Ectodermal cell (in vitro differentiated cells): ENCODE measurements at regions not wholly inside any gene's neighbourhood (a gene's known extent, or its start where the extent isn't known, plus 50 kb on each side); places are given as distances from the start of the nearest gene placed in this dataset.

ENCODE experiments used
- H3K27ac ChIP-seq: 2 replicates; pipeline ENCODE4 v1.7.0; 2013; ENCODE audit warnings: mild to moderate bottlenecking, low read depth, low read length; ENCODE audit not compliant: insufficient read depth, poor library complexity, severe bottlenecking
- H3K27me3 ChIP-seq: 2 replicates; pipeline ENCODE4 v1.7.0; 2013; ENCODE audit warnings: mild to moderate bottlenecking, low read length; ENCODE audit not compliant: insufficient read depth, control insufficient read depth, poor library complexity, severe bottlenecking
- H3K36me3 ChIP-seq: one replicate; pipeline ENCODE4 v1.7.0; 2013; ENCODE audit warnings: low read length; ENCODE audit not compliant: control insufficient read depth, insufficient read depth
- H3K4me1 ChIP-seq: one replicate; pipeline ENCODE4 v1.7.0; 2013; ENCODE audit warnings: low read length; ENCODE audit not compliant: control insufficient read depth, insufficient read depth
- H3K4me3 ChIP-seq: 2 replicates; pipeline ENCODE4 v1.7.0; 2013; ENCODE audit warnings: low read depth, low read length, control low read depth; ENCODE audit not compliant: insufficient read depth
- H3K9me3 ChIP-seq: 2 replicates; pipeline ENCODE4 v1.7.0; 2013; ENCODE audit warnings: mild to moderate bottlenecking, low read length, moderate library complexity; ENCODE audit not compliant: control insufficient read depth
- WGBS, 2 experiments: methylation state at CpG; one replicate each; pipeline ENCODE4 v1.1.7; 2013; ENCODE audit warnings: missing lambda C conversion rate in 2 of 2; 5-methylcytosine and 5-hydroxymethylcytosine counted together

DNA sequence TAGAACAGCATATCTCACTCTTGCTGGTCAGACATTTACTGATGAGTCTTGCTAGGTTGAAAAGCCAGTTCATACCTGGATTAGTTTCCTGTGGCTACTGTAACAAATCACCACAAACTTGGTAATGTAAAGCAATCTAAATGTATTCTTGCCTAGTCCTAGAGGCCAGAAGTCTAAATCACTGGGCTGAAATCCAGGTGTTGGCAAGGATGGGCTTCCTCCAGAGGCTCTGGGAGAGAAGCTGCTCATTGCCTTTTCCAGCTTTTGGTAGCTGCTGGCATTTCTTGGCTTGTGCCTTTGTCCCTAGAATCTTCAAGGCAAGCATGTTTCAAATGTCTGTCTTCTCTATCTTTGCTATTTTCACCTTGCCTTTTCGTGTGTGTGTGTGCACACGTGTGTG lies 62.3 kb upstream of the MAP4K3 start:
- no peaks in the 10 kb centered on the region for H3K9me3 ChIP-seq
- no peaks in the 10 kb centered on the region for H3K36me3 ChIP-seq
- H3K27ac ChIP-seq: no peak overlapping the region
- no peaks in the 10 kb centered on the region for H3K27me3 ChIP-seq
- no peaks in the 10 kb centered on the region for H3K4me1 ChIP-seq
- H3K4me3 ChIP-seq: no peak overlapping the region
- 95% methylated on average over 2 of the region's 2 CpGs for WGBS, 2 experiments

DNA sequence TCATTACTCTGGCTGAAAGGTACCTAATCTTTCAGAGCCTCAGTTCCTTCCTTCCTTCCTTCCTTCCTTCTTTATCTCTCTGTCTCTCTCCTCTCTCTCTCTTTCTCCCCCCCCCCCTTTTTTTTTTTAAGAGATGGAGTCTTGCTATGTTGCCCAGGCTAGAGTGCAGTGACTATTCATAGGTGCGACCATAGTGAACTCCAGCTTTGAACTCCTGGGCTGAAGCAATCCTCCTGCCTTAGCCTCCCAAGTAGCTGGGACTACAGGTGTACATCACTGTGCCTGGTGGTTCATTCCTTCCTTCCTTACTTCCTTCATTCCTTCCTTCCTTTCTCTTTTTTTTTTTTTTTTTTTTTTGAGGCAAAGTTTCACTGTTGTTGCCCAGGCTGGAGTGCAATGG lies 64.3 kb upstream of the MAP4K3 start:
- Histone ChIP-seq H3K27ac (no peak overlapping the region), H3K27me3 (no peaks in the 10 kb centered on the region), H3K4me1 (no peaks in the 10 kb centered on the region), H3K9me3 (no peaks in the 10 kb centered on the region), H3K4me3 (no peak overlapping the region), H3K36me3 (no peaks in the 10 kb centered on the region)
- 94% methylated on average over 1 of the region's 1 CpG for WGBS, 2 experiments

DNA sequence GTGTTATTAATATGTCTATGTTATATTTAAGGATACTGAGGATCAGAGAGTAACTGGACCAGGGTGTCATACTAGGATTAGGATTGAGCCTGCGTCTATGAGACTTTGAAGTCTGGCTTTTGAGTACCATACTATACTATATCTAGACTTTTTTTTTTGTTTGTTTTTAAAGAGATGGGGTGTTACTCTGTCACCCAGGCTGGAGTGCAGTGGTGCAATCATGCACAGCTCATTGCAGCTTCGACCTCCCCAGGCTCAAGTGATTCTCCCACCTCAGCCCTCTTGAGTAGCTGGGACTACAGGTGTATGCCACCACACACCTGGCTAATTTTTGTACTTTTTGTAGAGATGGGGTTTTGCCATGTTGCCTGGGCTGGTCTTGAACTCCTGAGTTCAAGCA lies 66.2 kb upstream of the MAP4K3 start:
- Histone ChIP-seq H3K27ac (no peak overlapping the region), H3K4me3 (no peak overlapping the region), H3K9me3 (no peaks in the 10 kb centered on the region), H3K4me1 (no peaks in the 10 kb centered on the region), H3K36me3 (no peaks in the 10 kb centered on the region), H3K27me3 (no peaks in the 10 kb centered on the region)
- 90 to 100% methylated on average over 1 of the region's 2 CpGs for WGBS, 2 experiments

DNA sequence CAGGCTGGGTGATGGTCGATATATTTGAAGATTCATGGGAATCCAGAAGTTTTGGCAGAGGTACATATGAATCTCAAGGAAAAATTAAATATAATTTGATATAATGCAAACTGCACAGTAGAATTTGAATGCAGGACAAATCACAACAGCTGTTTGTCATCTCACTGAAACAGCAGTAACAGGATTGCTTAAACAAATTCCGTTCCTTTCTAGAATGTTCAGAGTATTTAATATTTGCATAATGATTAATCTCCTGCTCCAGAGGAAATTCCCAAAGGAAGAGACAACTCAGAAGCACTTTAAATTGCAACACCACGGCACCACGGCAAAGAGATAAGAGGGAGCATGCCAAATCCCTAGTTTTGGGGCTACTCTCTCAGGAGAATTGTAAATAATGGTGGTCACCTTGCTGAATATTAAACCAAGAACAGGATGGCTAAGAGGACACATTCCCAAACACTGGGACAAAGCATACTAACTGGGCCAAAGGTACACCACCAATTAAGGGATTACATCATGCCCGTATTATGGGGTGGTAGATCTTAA lies 67.8 kb upstream of the MAP4K3 start:
- no peaks in the 10 kb centered on the region for H3K36me3 ChIP-seq
- 90 to 96% methylated on average over 4 of the region's 5 CpGs for WGBS, 2 experiments
- H3K27me3 ChIP-seq: no peaks in the 10 kb centered on the region
- H3K4me3 ChIP-seq: no peak overlapping the region
- H3K4me1 ChIP-seq: no peaks in the 10 kb centered on the region
- H3K9me3 ChIP-seq: no peaks in the 10 kb centered on the region
- H3K27ac ChIP-seq: no peak overlapping the region

DNA sequence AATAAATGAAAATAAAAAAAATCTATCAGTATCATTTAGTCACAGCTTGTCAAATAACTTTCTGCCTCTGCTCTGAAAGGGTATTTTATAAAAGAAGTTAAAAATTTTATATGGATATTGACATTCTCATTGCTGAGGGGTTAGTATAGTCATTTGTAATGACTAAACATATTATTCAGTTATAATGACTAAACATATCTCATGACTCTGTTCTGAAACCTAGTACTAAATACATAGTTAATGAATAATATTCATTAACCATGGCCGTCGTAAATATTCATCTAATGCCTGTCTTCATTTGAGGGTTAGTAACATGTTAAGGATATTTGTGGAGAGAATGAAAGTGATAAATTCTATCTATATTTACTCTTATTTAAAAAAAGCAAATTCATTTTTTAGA lies 69.1 kb upstream of the MAP4K3 start:
- H3K4me3 ChIP-seq: no peak overlapping the region
- WGBS, 2 experiments: no CpG with 5 or more reads among the region's 2 CpGs
- H3K9me3 ChIP-seq: no peaks in the 10 kb centered on the region
- no peaks in the 10 kb centered on the region for H3K4me1 ChIP-seq
- no peak overlapping the region for H3K27ac ChIP-seq
- H3K27me3 ChIP-seq: no peaks in the 10 kb centered on the region
- H3K36me3 ChIP-seq: no peaks in the 10 kb centered on the region

DNA sequence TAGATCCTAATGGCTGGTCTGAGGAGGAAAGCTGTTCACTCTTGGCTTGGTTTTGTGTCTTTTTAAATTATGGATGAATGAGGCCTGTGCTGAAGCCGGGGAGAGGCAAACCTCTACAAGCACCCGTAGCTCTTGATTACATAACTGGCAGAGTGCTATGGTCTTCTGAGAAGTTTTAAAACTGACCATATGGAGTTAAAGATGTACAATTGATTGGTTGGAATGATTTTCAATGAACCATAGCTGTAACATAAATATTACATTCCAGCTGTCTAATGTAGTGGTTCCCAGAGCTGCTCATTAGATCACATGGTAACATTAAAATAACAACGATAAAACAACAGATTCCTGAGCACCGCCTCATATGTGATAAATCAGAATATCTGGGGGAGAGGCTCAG lies 71.1 kb upstream of the MAP4K3 start:
- Histone ChIP-seq H3K4me3 (no peak overlapping the region), H3K36me3 (no peaks in the 10 kb centered on the region), H3K9me3 (no peaks in the 10 kb centered on the region), H3K27me3 (no peaks in the 10 kb centered on the region), H3K4me1 (peaks cover 4% of the 10 kb centered on the region), H3K27ac (no peak overlapping the region)
- WGBS, 2 experiments: 94 to 97% methylated on average over 4 of the region's 4 CpGs

DNA sequence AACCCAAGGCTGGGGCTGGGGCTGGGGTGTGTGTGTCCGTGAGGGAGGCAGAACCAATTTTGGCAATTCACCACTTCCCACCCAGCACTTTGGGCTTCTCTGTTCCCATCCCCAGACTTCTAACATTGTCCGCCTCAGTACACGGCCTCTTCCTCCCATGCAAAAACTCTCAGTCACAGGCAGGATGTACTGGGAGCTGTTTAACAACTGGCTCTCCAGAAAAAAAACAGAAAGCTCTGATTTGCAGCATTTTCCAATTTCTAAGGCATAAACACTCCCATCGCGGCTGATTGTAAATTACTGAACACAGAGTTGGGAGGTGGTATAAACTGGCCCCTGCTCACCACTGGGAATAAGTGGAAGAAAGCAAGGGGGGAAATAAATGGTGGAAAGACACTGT lies 73.1 kb upstream of the MAP4K3 start:
- no peak overlapping the region for H3K4me3 ChIP-seq
- whole genome bisulfite sequencing, 2 experiments: 93 to 94% methylated on average over 5 of the region's 5 CpGs
- no peaks in the 10 kb centered on the region for H3K27me3 ChIP-seq
- no peak overlapping the region for H3K27ac ChIP-seq
- no peaks in the 10 kb centered on the region for H3K36me3 ChIP-seq
- peaks cover 4% of the 10 kb centered on the region for H3K4me1 ChIP-seq
- H3K9me3 ChIP-seq: no peaks in the 10 kb centered on the region

DNA sequence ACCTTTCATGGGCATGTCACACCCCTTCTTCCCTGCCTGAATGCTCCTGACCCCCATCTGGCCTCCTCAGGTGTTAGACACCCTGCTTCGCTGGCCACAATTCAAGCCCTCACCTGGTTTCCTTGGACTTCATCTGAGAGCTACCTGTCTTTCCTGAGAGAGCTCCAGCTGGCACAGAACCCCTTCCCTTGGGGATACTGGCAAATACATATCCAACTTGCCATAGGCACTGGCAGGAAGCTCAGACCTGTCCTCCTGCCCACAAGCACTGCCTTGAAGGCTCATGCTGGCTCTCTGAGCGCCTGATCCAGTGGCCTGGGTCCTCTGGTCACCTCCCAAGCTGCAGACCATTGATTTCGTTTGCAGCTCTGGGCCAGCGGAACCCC lies 74.1 kb upstream of the MAP4K3 start:
- Histone ChIP-seq H3K4me1 (peaks cover 14% of the 10 kb centered on the region), H3K27ac (no peak overlapping the region), H3K9me3 (no peaks in the 10 kb centered on the region), H3K27me3 (no peaks in the 10 kb centered on the region), H3K36me3 (no peaks in the 10 kb centered on the region), H3K4me3 (no peak overlapping the region)
- 92 to 96% methylated on average over 4 of the region's 4 CpGs for WGBS, 2 experiments

DNA sequence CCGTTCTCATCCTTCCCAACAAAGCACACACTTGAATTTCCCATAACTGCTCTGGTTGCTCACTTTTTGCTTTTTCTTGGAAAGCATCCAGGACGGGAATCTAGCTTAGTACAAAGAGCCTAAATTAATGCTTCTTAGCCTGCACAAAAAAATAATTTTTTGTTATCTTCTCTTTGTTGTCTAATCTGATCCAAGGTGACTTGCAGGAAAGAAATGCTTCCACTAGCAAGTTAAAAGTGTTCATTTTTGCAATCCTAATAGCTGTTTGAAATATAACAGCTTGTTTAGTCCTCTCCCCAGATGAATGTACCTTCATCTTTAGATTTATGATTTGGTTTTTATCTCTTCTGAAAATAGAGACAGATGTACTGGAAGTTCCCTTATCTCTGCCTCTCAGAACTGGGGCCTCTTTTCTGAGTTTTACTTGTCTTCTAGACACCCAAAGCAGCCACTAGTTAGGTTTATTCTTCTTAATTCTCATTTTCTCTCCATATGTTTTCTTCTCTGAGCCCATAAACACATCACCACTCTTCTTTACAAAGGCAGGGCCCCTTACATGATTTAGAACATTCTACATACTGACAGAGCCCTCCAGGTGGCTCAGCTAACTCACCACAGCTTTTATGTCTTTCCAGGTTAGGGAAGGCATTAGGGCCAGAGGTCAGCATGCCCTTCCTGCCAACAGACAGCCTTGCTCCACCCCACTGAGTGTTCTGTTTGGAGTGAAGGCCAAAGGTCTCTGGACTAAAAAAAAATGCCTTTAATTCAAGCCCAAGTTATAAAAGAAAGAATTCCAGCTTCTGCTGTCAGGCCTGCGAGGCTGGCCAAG lies 74.7 kb upstream of the MAP4K3 start:
- Histone ChIP-seq H3K4me1 (peaks cover 20% of the 10 kb centered on the region), H3K4me3 (no peak overlapping the region), H3K36me3 (no peaks in the 10 kb centered on the region), H3K27me3 (no peaks in the 10 kb centered on the region), H3K9me3 (no peaks in the 10 kb centered on the region), H3K27ac (no peak overlapping the region)
- 84 to 87% methylated on average over 3 of the region's 3 CpGs for WGBS, 2 experiments

DNA sequence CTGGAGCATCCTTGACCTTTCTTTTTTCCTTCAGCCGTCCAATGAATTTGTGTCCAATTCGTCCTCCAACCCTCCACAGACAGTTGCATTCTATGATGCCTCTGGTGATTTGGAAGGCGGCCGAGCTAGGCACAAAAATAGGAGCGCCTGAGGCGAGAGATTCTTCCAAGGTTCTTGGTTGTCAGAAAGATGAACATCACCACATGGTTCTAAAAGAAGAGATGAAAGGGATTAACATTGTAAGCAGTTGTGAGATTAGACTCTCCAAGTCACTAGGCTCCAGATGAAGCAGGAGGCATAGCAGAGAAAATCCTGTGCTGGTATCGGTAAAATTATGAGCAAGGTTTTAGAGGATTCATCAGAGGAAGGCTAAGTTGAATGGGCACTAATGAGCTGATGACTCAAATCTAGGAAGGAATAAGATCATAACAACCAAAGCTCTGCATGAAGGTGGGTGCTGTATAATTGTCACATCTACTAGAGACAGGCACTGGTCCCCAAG lies 75.4 kb upstream of the MAP4K3 start:
- H3K4me1 ChIP-seq: peaks cover 22% of the 10 kb centered on the region
- no peaks in the 10 kb centered on the region for H3K9me3 ChIP-seq
- 92 to 95% methylated on average over 7 of the region's 7 CpGs for whole genome bisulfite sequencing, 2 experiments
- no peak overlapping the region for H3K4me3 ChIP-seq
- H3K27ac ChIP-seq: no peak overlapping the region
- no peaks in the 10 kb centered on the region for H3K36me3 ChIP-seq
- no peaks in the 10 kb centered on the region for H3K27me3 ChIP-seq
